ENCODE measurements at regions not wholly inside any gene's neighbourhood (a gene's known extent, or its start where the extent isn't known, plus 50 kb on each side); places are given as distances from the start of the nearest gene placed in this dataset.
"Not testable (repeated sequence)": the region's sequence is repeated elsewhere in the genome, so short reads cannot be mapped to it uniquely, and the experiment has no call there.

DNA sequence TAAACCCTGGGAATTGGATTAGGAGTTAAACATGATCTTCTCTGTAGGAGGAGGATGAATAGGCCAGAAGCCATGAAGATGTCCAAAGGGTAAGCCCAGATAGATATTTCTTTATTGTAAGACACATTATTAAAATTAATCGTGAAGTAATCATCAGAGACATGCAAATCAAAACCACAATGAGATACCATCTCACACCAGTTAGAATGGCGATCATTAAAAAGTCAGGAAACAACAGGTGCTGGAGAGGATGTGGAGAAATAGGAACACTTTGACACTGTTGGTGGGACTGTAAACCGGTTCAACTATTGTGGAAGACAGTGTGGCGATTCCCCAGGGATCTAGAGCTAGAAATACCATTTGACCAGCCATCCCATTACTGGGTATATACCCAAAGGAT lies 741.2 kb upstream of the ZNF608 start:
- not testable (repeated sequence) for H3K4me3 ChIP-seq (ENCODE audit: low read depth in 1 of 2, low read length in 2 of 2); H3K36me3 ChIP-seq (ENCODE audit: insufficient read depth, low read length); H3K27me3 ChIP-seq (ENCODE audit: control insufficient read depth in 1 of 2, insufficient read depth in 2 of 2, low read length in 2 of 2); H3K27ac ChIP-seq (ENCODE audit: low read depth, low read length); H3K9ac ChIP-seq (ENCODE audit: low read length); H3K9me3 ChIP-seq (ENCODE audit: low read length)
- peaks cover 40% of the 10 kb centered on the region for H3K4me1 ChIP-seq (ENCODE audit: insufficient read depth, low read length)

- H3K4me3 ChIP-seq (ENCODE audit: low read depth in 1 of 2, low read length in 2 of 2) = no peak overlapping the region
- no peak overlapping the region for H3K9ac ChIP-seq (ENCODE audit: low read length)
- no peaks in the 10 kb centered on the region for H3K9me3 ChIP-seq (ENCODE audit: low read length)
- H3K36me3 ChIP-seq (ENCODE audit: insufficient read depth, low read length) = no peaks in the 10 kb centered on the region
- peaks cover 32% of the 10 kb centered on the region for H3K4me1 ChIP-seq (ENCODE audit: insufficient read depth, low read length)
- H3K27me3 ChIP-seq (ENCODE audit: control insufficient read depth in 1 of 2, insufficient read depth in 2 of 2, low read length in 2 of 2) = no peaks in the 10 kb centered on the region
- H3K27ac ChIP-seq (ENCODE audit: low read depth, low read length) = no peak overlapping the region
Measured at GRCh38 chr5:125489146-125489545, 742.7 kb upstream of the ZNF608 start.

DNA sequence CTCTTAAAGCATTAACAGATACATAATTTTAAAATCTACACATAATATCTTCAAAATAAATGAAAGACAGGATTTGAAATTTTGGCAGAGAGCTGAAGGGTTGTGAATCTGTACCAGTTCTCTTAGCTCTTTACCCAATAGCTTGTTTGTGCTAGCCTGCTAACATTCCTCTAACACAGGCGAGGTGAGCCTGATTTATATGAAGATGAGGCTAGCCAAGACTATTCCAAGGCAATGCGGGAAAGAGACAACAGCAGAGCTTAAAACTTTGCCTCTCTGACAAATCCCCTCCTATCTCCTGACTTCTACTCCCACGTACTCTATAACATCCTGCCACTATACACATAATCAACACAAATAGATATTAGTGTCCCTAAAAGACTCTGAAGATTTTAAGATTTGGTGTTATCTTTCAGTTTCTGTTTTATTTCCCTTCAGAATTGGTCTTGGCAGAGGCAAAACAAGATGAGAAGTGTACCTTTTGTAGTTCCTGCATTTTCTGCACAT lies 745.6 kb upstream of the ZNF608 start:
- Histone ChIP-seq H3K9ac (ENCODE audit: low read length) (no peak overlapping the region), H3K36me3 (ENCODE audit: insufficient read depth, low read length) (no peaks in the 10 kb centered on the region), H3K27me3 (ENCODE audit: control insufficient read depth in 1 of 2, insufficient read depth in 2 of 2, low read length in 2 of 2) (no peaks in the 10 kb centered on the region), H3K9me3 (ENCODE audit: low read length) (no peaks in the 10 kb centered on the region), H3K27ac (ENCODE audit: low read depth, low read length) (no peak overlapping the region), H3K4me1 (ENCODE audit: insufficient read depth, low read length) (peaks cover 4% of the 10 kb centered on the region), H3K4me3 (ENCODE audit: low read depth in 1 of 2, low read length in 2 of 2) (no peak overlapping the region)

- no peaks in the 10 kb centered on the region for H3K27me3 ChIP-seq (ENCODE audit: control insufficient read depth in 1 of 2, insufficient read depth in 2 of 2, low read length in 2 of 2)
- no peaks in the 10 kb centered on the region for H3K36me3 ChIP-seq (ENCODE audit: insufficient read depth, low read length)
- no peak overlapping the region for H3K27ac ChIP-seq (ENCODE audit: low read depth, low read length)
- no peaks in the 10 kb centered on the region for H3K9me3 ChIP-seq (ENCODE audit: low read length)
- no peak overlapping the region for H3K9ac ChIP-seq (ENCODE audit: low read length)
- H3K4me1 ChIP-seq (ENCODE audit: insufficient read depth, low read length) = peaks cover 4% of the 10 kb centered on the region
- H3K4me3 ChIP-seq (ENCODE audit: low read depth in 1 of 2, low read length in 2 of 2) = no peak overlapping the region
Measured at GRCh38 chr5:125492977-125493376, 746.5 kb upstream of the ZNF608 start.

- Histone ChIP-seq H3K36me3 (ENCODE audit: insufficient read depth, low read length) (no peaks in the 10 kb centered on the region), H3K27ac (ENCODE audit: low read depth, low read length) (no peak overlapping the region), H3K9ac (ENCODE audit: low read length) (no peak overlapping the region), H3K4me3 (ENCODE audit: low read depth in 1 of 2, low read length in 2 of 2) (no peak overlapping the region), H3K4me1 (ENCODE audit: insufficient read depth, low read length) (peaks cover 4% of the 10 kb centered on the region), H3K9me3 (ENCODE audit: low read length) (no peaks in the 10 kb centered on the region), H3K27me3 (ENCODE audit: control insufficient read depth in 1 of 2, insufficient read depth in 2 of 2, low read length in 2 of 2) (no peaks in the 10 kb centered on the region)
Measured at GRCh38 chr5:125496393-125496792, 750.0 kb upstream of the ZNF608 start.

DNA sequence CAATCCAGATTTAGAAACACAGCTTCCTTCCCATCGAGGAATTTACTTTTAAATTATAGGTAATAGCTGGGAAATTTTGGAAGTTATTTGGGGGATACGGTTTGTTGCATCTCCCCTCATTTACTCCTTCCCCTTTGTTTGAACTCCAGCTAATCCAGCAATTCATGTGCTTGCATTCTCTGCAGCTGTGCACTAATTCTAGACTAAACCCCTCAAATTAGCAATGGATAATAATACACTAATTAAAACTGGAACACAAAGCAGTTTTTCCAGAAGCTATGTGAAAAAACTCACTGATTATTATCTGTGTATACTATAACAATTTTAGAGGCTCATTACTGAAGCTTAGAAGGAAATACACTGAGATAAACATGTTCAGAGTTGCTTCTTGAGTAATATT lies 751.2 kb upstream of the ZNF608 start:
- no peak overlapping the region for H3K4me3 ChIP-seq (ENCODE audit: low read depth in 1 of 2, low read length in 2 of 2)
- no peak overlapping the region for H3K9ac ChIP-seq (ENCODE audit: low read length)
- H3K36me3 ChIP-seq (ENCODE audit: insufficient read depth, low read length) = no peaks in the 10 kb centered on the region
- H3K9me3 ChIP-seq (ENCODE audit: low read length) = no peaks in the 10 kb centered on the region
- no peaks in the 10 kb centered on the region for H3K27me3 ChIP-seq (ENCODE audit: control insufficient read depth in 1 of 2, insufficient read depth in 2 of 2, low read length in 2 of 2)
- no peaks in the 10 kb centered on the region for H3K4me1 ChIP-seq (ENCODE audit: insufficient read depth, low read length)
- no peak overlapping the region for H3K27ac ChIP-seq (ENCODE audit: low read depth, low read length)

GRCh38 chr5:125499636-125500332 lies 753.3 kb upstream of the ZNF608 start:
- no peak overlapping the region for H3K27ac ChIP-seq (ENCODE audit: low read depth, low read length)
- H3K36me3 ChIP-seq (ENCODE audit: insufficient read depth, low read length) = no peaks in the 10 kb centered on the region
- H3K9ac ChIP-seq (ENCODE audit: low read length) = no peak overlapping the region

GRCh38 chr5:125501396-125501795 lies 755.0 kb upstream of the ZNF608 start:
- Histone ChIP-seq H3K27me3 (ENCODE audit: control insufficient read depth in 1 of 2, insufficient read depth in 2 of 2, low read length in 2 of 2) (no peaks in the 10 kb centered on the region), H3K4me1 (ENCODE audit: insufficient read depth, low read length) (no peaks in the 10 kb centered on the region), H3K9me3 (ENCODE audit: low read length) (no peaks in the 10 kb centered on the region), H3K9ac (ENCODE audit: low read length) (no peak overlapping the region), H3K27ac (ENCODE audit: low read depth, low read length) (no peak overlapping the region), H3K36me3 (ENCODE audit: insufficient read depth, low read length) (no peaks in the 10 kb centered on the region), H3K4me3 (ENCODE audit: low read depth in 1 of 2, low read length in 2 of 2) (no peak overlapping the region)

More at GRCh38 chr5:125499636-125500332, 753.3 kb upstream of the ZNF608 start:
- H3K27me3 ChIP-seq (ENCODE audit: control insufficient read depth in 1 of 2, insufficient read depth in 2 of 2, low read length in 2 of 2) = no peaks in the 10 kb centered on the region
- H3K9me3 ChIP-seq (ENCODE audit: low read length) = no peaks in the 10 kb centered on the region
- H3K4me1 ChIP-seq (ENCODE audit: insufficient read depth, low read length) = no peaks in the 10 kb centered on the region
- no peak overlapping the region for H3K4me3 ChIP-seq (ENCODE audit: low read depth in 1 of 2, low read length in 2 of 2)

- Histone ChIP-seq H3K9ac (ENCODE audit: low read length) (no peak overlapping the region), H3K4me1 (ENCODE audit: insufficient read depth, low read length) (no peaks in the 10 kb centered on the region), H3K27ac (ENCODE audit: low read depth, low read length) (no peak overlapping the region), H3K9me3 (ENCODE audit: low read length) (no peaks in the 10 kb centered on the region), H3K27me3 (ENCODE audit: control insufficient read depth in 1 of 2, insufficient read depth in 2 of 2, low read length in 2 of 2) (no peaks in the 10 kb centered on the region), H3K4me3 (ENCODE audit: low read depth in 1 of 2, low read length in 2 of 2) (no peak overlapping the region), H3K36me3 (ENCODE audit: insufficient read depth, low read length) (no peaks in the 10 kb centered on the region)
Measured at GRCh38 chr5:125503946-125504345, 757.5 kb upstream of the ZNF608 start.

- Histone ChIP-seq H3K9me3 (ENCODE audit: low read length) (no peaks in the 10 kb centered on the region), H3K27me3 (ENCODE audit: control insufficient read depth in 1 of 2, insufficient read depth in 2 of 2, low read length in 2 of 2) (no peaks in the 10 kb centered on the region), H3K9ac (ENCODE audit: low read length) (no peak overlapping the region), H3K4me1 (ENCODE audit: insufficient read depth, low read length) (no peaks in the 10 kb centered on the region), H3K27ac (ENCODE audit: low read depth, low read length) (no peak overlapping the region), H3K4me3 (ENCODE audit: low read depth in 1 of 2, low read length in 2 of 2) (no peak overlapping the region), H3K36me3 (ENCODE audit: insufficient read depth, low read length) (no peaks in the 10 kb centered on the region)
Measured at GRCh38 chr5:125505115-125505514, 758.7 kb upstream of the ZNF608 start.

- no peaks in the 10 kb centered on the region for H3K36me3 ChIP-seq (ENCODE audit: insufficient read depth, low read length)
- no peak overlapping the region for H3K27ac ChIP-seq (ENCODE audit: low read depth, low read length)
- H3K4me1 ChIP-seq (ENCODE audit: insufficient read depth, low read length) = no peaks in the 10 kb centered on the region
- H3K4me3 ChIP-seq (ENCODE audit: low read depth in 1 of 2, low read length in 2 of 2) = no peak overlapping the region
- H3K27me3 ChIP-seq (ENCODE audit: control insufficient read depth in 1 of 2, insufficient read depth in 2 of 2, low read length in 2 of 2) = no peaks in the 10 kb centered on the region
- H3K9me3 ChIP-seq (ENCODE audit: low read length) = no peaks in the 10 kb centered on the region
- no peak overlapping the region for H3K9ac ChIP-seq (ENCODE audit: low read length)
Measured at GRCh38 chr5:125506124-125506523, 759.7 kb upstream of the ZNF608 start.

GRCh38 chr5:125508225-125508624 lies 761.8 kb upstream of the ZNF608 start:
- Histone ChIP-seq H3K36me3 (ENCODE audit: insufficient read depth, low read length) (no peaks in the 10 kb centered on the region), H3K9ac (ENCODE audit: low read length) (no peak overlapping the region), H3K9me3 (ENCODE audit: low read length) (no peaks in the 10 kb centered on the region), H3K27me3 (ENCODE audit: control insufficient read depth in 1 of 2, insufficient read depth in 2 of 2, low read length in 2 of 2) (no peaks in the 10 kb centered on the region), H3K27ac (ENCODE audit: low read depth, low read length) (no peak overlapping the region), H3K4me3 (ENCODE audit: low read depth in 1 of 2, low read length in 2 of 2) (no peak overlapping the region), H3K4me1 (ENCODE audit: insufficient read depth, low read length) (no peaks in the 10 kb centered on the region)

Data from muscle layer of colon (tissue), 2 donors.